ENCODE measurements at regions not wholly inside any gene's neighbourhood (a gene's known extent, or its start where the extent isn't known, plus 50 kb on each side); places are given as distances from the start of the nearest gene placed in this dataset.

- H3K27me3 Mint-ChIP-seq (ENCODE audit: insufficient read depth) = no peaks in the 10 kb centered on the region
- no peak overlapping the region for H3K27ac Mint-ChIP-seq
- no peak for DNase-seq
- no peaks in the 10 kb centered on the region for H3K27me3 ChIP-seq (ENCODE audit: control insufficient read depth, insufficient read depth, low read length, poor library complexity, severe bottlenecking)
- peaks cover 6% of the 10 kb centered on the region for H3K4me1 Mint-ChIP-seq
- 87 to 100% methylated on average over 2 to 4 of the region's 5 CpGs for WGBS, 2 experiments (ENCODE audit: insufficient coverage in 1 of 2, insufficient read length in 1 of 2)
- no peak overlapping the region for H3K4me3 ChIP-seq (ENCODE audit: low read length)
- no peaks in the 10 kb centered on the region for H3K9me3 ChIP-seq (ENCODE audit: control insufficient read depth, low read length)
- H3K36me3 ChIP-seq (ENCODE audit: control insufficient read depth, insufficient read depth, low read length) = no peaks in the 10 kb centered on the region
- H3K36me3 Mint-ChIP-seq (ENCODE audit: low read depth) = no peaks in the 10 kb centered on the region
- no peaks in the 10 kb centered on the region for H3K9me3 Mint-ChIP-seq
- no peak overlapping the region for H3K27ac ChIP-seq (ENCODE audit: low read depth, low read length)
- H3K4me3 Mint-ChIP-seq = no peak overlapping the region
- no peaks in the 10 kb centered on the region for H3K4me1 ChIP-seq (ENCODE audit: control insufficient read depth, insufficient read depth, low read length)
- H3K9ac ChIP-seq (ENCODE audit: extremely low read depth, low read length, poor library complexity, severe bottlenecking) = no peak overlapping the region
- no peak for TF ChIP-seq CTCF (conservative IDR thresholded peaks at IDR 0.05)
These were observed 74.7 kb downstream of the BMP4 start for GRCh38 chr14:53881921-53882320.

- no peaks in the 10 kb centered on the region for H3K9me3 Mint-ChIP-seq
- Histone ChIP-seq H3K27me3 (ENCODE audit: control insufficient read depth, insufficient read depth, low read length, poor library complexity, severe bottlenecking) (no peaks in the 10 kb centered on the region), H3K36me3 (ENCODE audit: control insufficient read depth, insufficient read depth, low read length) (no peaks in the 10 kb centered on the region), H3K27ac (ENCODE audit: low read depth, low read length) (no peak overlapping the region), H3K9me3 (ENCODE audit: control insufficient read depth, low read length) (no peaks in the 10 kb centered on the region), H3K4me3 (ENCODE audit: low read length) (no peak overlapping the region), H3K4me1 (ENCODE audit: control insufficient read depth, insufficient read depth, low read length) (no peaks in the 10 kb centered on the region), H3K9ac (ENCODE audit: extremely low read depth, low read length, poor library complexity, severe bottlenecking) (no peak overlapping the region)
- 100% methylated on average over 2 of the region's 4 CpGs; no CpG with 5 or more reads in 1 of the 2 experiments for WGBS, 2 experiments (ENCODE audit: insufficient coverage in 1 of 2, insufficient read length in 1 of 2)
- peaks cover 6% of the 10 kb centered on the region for H3K4me1 Mint-ChIP-seq
- H3K27ac Mint-ChIP-seq = no peak overlapping the region
- no peaks in the 10 kb centered on the region for H3K36me3 Mint-ChIP-seq (ENCODE audit: low read depth)
- no peak for TF ChIP-seq CTCF (conservative IDR thresholded peaks at IDR 0.05)
- no peak for DNase-seq
- H3K27me3 Mint-ChIP-seq (ENCODE audit: insufficient read depth) = no peaks in the 10 kb centered on the region
- no peak overlapping the region for H3K4me3 Mint-ChIP-seq
These were observed 75.3 kb downstream of the BMP4 start for GRCh38 chr14:53881161-53881871.

GRCh38 chr14:53880761-53881160 lies 75.9 kb downstream of the BMP4 start:
- DNase-seq = no peak
- WGBS, 2 experiments (ENCODE audit: insufficient coverage in 1 of 2, insufficient read length in 1 of 2) = 94% methylated on average over 1 of the region's 1 CpG; no CpG with 5 or more reads in 1 of the 2 experiments
- Mint-ChIP-seq H3K36me3 (ENCODE audit: low read depth) (no peaks in the 10 kb centered on the region), H3K9me3 (no peaks in the 10 kb centered on the region), H3K4me3 (no peak overlapping the region), H3K4me1 (peaks cover 6% of the 10 kb centered on the region), H3K27me3 (ENCODE audit: insufficient read depth) (no peaks in the 10 kb centered on the region), H3K27ac (no peak overlapping the region)
- Histone ChIP-seq H3K4me1 (ENCODE audit: control insufficient read depth, insufficient read depth, low read length) (no peaks in the 10 kb centered on the region), H3K36me3 (ENCODE audit: control insufficient read depth, insufficient read depth, low read length) (no peaks in the 10 kb centered on the region), H3K4me3 (ENCODE audit: low read length) (no peak overlapping the region), H3K9me3 (ENCODE audit: control insufficient read depth, low read length) (no peaks in the 10 kb centered on the region), H3K27ac (ENCODE audit: low read depth, low read length) (no peak overlapping the region), H3K9ac (ENCODE audit: extremely low read depth, low read length, poor library complexity, severe bottlenecking) (no peak overlapping the region), H3K27me3 (ENCODE audit: control insufficient read depth, insufficient read depth, low read length, poor library complexity, severe bottlenecking) (no peaks in the 10 kb centered on the region)
- no peak for TF ChIP-seq CTCF (conservative IDR thresholded peaks at IDR 0.05)
